Liver (tissue), 8 donors: ENCODE measurements at regions not wholly inside any gene's neighbourhood (a gene's known extent, or its start where the extent isn't known, plus 50 kb on each side); places are given as distances from the start of the nearest gene placed in this dataset.

Source experiments
- DNase-seq: peaks from one replicate; pipeline ENCODE4 v3.0.0-alpha.2; 2017; ENCODE audit warnings: low spot score
- H3K27ac ChIP-seq, 2 donors: one replicate each; pipeline ENCODE4 v1.7.0; 2013; ENCODE audit warnings: inconsistent platforms in 2 of 2, low read length in 2 of 2, control low read depth in 1 of 2, low read depth in 1 of 2, mild to moderate bottlenecking in 1 of 2
- H3K27me3 ChIP-seq, 4 donors: one replicate each; pipeline versions ENCODE4 v1.6.1 to v1.7.0; 2013; ENCODE audit warnings: low read length in 3 of 4, inconsistent platforms in 1 of 4, mild to moderate bottlenecking in 1 of 4, moderate library complexity in 1 of 4; ENCODE audit not compliant: control insufficient read depth in 4 of 4, insufficient read depth in 4 of 4
- H3K36me3 ChIP-seq, 4 donors: one replicate each; pipeline versions ENCODE4 v1.6.1 to v1.7.0; 2013; ENCODE audit warnings: low read length in 3 of 4, mild to moderate bottlenecking in 3 of 4, low read depth in 1 of 4, moderate library complexity in 1 of 4; ENCODE audit not compliant: control insufficient read depth in 4 of 4, insufficient read depth in 3 of 4
- H3K4me1 ChIP-seq, 4 donors: one replicate each; pipeline versions ENCODE4 v1.6.1 to v1.7.0; 2013; ENCODE audit warnings: low read length in 3 of 4, mild to moderate bottlenecking in 3 of 4, moderate library complexity in 1 of 4; ENCODE audit not compliant: control insufficient read depth in 4 of 4, insufficient read depth in 4 of 4
- H3K4me3 ChIP-seq, 3 donors: one replicate each; pipeline versions ENCODE4 v1.6.1 to v1.7.0; 2013; ENCODE audit warnings: low read length in 3 of 3, control low read depth in 1 of 3, low read depth in 1 of 3, mild to moderate bottlenecking in 1 of 3
- H3K9ac ChIP-seq, 2 donors: one replicate each; pipeline ENCODE4 v1.7.0; 2013; ENCODE audit warnings: low read length in 2 of 2, mild to moderate bottlenecking in 2 of 2, moderate library complexity in 2 of 2, control low read depth in 1 of 2, low read depth in 1 of 2
- H3K9me3 ChIP-seq, 4 donors: one replicate each; pipeline versions ENCODE4 v1.6.1 to v1.7.0; 2013; ENCODE audit warnings: low read length in 3 of 4; ENCODE audit not compliant: control insufficient read depth in 4 of 4
- EGR1 ChIP-seq, 2 donors: IDR thresholded peaks; 2 replicates each; pipeline ENCODE4 v1.6.1; 2016 to 2018; ENCODE audit warnings: antibody characterized with exemption in 2 of 2, low read depth in 2 of 2
- FOXA1 ChIP-seq: IDR thresholded peaks from 2 replicates; pipeline ENCODE4 v1.6.1; 2016; ENCODE audit warnings: antibody characterized with exemption
- FOXA2 ChIP-seq: IDR thresholded peaks from 2 replicates; pipeline ENCODE4 v1.6.1; 2016; ENCODE audit warnings: antibody characterized with exemption
- GABPA ChIP-seq, 2 donors: IDR thresholded peaks in 1 of 2; conservative IDR thresholded peaks in 1 of 2; 2 replicates each; pipeline ENCODE4 v1.6.1; 2016; ENCODE audit warnings: antibody characterized with exemption in 2 of 2, mild to moderate bottlenecking in 1 of 2, moderate library complexity in 1 of 2
- HNF4A ChIP-seq, 2 donors: conservative IDR thresholded peaks; 2 replicates each; pipeline ENCODE4 v1.6.1; 2016; ENCODE audit warnings: antibody characterized with exemption in 2 of 2, mild to moderate bottlenecking in 2 of 2
- HNF4G ChIP-seq: IDR thresholded peaks from 2 replicates; pipeline ENCODE4 v1.6.1; 2016; ENCODE audit warnings: antibody characterized with exemption
- JUND ChIP-seq, 2 donors: IDR thresholded peaks; 2 replicates each; pipeline ENCODE4 v1.6.1; 2016; ENCODE audit warnings: antibody characterized with exemption in 2 of 2
- RXRA ChIP-seq, 2 donors: IDR thresholded peaks; 2 replicates each; pipeline ENCODE4 v1.6.1; 2017 to 2018; ENCODE audit warnings: antibody characterized with exemption in 2 of 2, mild to moderate bottlenecking in 1 of 2
- TAF1 ChIP-seq: conservative IDR thresholded peaks from 2 replicates; pipeline ENCODE4 v1.6.1; 2016; ENCODE audit warnings: antibody characterized with exemption, mild to moderate bottlenecking
- WGBS: extraction: QIAGEN DNeasy Blood & Tissue Kit; methylation state at CpG from one replicate; pipeline ENCODE4 v1.1.7; 2013; 5-methylcytosine and 5-hydroxymethylcytosine counted together
- TF ChIP-seq, protein P1 (sequence below): IDR thresholded peaks from 2 replicates; pipeline ENCODE4 v1.6.1; 2016; ENCODE audit warnings: antibody characterized with exemption, mild to moderate bottlenecking
- TF ChIP-seq, protein P2 (sequence below): fragments of 150-350 bp; IDR thresholded peaks from 2 replicates; pipeline ENCODE4 v1.5.1; 2017; ENCODE audit warnings: improper control_type of control experiment, low read depth, low read length; ENCODE audit not compliant: missing input control
- TF ChIP-seq, protein P3 (sequence below): IDR thresholded peaks from 2 replicates; pipeline ENCODE4 v1.6.1; 2016; ENCODE audit warnings: antibody characterized with exemption
- TF ChIP-seq, protein P4 (sequence below): IDR thresholded peaks from 2 replicates; pipeline ENCODE4 v1.6.1; 2016; ENCODE audit warnings: antibody characterized with exemption
- TF ChIP-seq, protein P5 (sequence below): IDR thresholded peaks from 2 replicates; pipeline ENCODE4 v1.6.1; 2016; ENCODE audit warnings: antibody characterized with exemption
- donor health status: healthy.
- donor health status: healthy.
- donor health status: healthy.
- donor health status: healthy.
- donor health status: healthy.

DNA sequence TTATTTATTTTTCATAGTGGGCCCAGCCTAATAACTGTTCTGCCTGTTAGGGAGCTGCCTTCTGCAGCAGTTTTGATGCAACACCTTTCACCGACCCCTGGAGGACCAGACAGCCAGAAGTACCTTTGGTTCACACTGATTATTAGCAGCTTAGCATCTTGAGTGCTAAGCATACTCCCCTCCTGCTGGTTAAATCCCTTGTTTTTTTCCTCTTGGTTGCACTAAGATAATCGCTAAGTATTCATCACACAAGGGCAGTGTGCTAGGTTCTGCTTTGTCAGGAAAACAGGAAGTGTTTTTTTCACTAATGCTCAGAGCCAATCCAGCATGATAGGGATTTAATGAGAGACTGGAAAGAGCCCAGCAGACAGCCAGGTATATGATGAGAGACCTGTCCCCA, 437.0 kb downstream of the FUT8 start (continued):
- TF ChIP-seq, protein P1, sequence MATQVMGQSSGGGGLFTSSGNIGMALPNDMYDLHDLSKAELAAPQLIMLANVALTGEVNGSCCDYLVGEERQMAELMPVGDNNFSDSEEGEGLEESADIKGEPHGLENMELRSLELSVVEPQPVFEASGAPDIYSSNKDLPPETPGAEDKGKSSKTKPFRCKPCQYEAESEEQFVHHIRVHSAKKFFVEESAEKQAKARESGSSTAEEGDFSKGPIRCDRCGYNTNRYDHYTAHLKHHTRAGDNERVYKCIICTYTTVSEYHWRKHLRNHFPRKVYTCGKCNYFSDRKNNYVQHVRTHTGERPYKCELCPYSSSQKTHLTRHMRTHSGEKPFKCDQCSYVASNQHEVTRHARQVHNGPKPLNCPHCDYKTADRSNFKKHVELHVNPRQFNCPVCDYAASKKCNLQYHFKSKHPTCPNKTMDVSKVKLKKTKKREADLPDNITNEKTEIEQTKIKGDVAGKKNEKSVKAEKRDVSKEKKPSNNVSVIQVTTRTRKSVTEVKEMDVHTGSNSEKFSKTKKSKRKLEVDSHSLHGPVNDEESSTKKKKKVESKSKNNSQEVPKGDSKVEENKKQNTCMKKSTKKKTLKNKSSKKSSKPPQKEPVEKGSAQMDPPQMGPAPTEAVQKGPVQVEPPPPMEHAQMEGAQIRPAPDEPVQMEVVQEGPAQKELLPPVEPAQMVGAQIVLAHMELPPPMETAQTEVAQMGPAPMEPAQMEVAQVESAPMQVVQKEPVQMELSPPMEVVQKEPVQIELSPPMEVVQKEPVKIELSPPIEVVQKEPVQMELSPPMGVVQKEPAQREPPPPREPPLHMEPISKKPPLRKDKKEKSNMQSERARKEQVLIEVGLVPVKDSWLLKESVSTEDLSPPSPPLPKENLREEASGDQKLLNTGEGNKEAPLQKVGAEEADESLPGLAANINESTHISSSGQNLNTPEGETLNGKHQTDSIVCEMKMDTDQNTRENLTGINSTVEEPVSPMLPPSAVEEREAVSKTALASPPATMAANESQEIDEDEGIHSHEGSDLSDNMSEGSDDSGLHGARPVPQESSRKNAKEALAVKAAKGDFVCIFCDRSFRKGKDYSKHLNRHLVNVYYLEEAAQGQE, result no peak
- no peak for TF ChIP-seq HNF4A (conservative IDR thresholded peaks at IDR 0.05)

DNA sequence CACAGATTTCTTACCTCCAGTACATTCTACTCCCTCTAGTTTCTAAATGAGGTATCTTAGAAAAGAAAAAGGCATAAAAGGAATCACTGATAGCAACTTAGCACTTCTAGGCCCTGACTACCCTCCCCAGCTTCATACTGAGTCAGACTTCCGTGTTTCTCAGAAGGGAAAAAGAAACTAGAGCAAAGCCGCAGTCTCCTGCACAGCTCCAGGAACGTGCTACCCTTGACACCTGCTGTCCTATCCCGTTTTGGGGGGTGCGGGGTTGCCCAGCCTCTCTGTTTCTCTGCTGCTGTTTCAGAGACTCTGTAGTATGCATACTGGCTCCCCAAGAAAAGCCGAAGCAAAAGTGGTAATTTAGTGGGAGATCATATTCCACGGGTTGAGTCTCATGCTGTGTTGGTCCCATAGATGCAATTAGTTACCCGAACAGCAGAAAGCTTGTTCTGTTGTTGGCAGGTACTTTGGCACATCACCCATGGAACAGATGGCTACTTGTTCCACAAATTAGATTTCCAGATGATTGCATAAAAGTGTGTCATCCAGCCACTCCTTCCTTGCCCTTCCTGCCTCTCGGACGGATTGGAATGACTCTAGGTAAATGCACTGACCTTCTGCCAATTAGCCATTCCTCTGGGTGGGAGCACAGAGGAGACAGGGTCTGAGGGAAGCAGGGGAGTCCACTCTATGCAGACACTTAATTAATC, 438.1 kb downstream of the FUT8 start:
- H3K36me3 ChIP-seq, result no peaks in the 10 kb centered on the region
- WGBS, result 79% methylated on average over 10 of the region's 10 CpGs
- no peaks in the 10 kb centered on the region for H3K9me3 ChIP-seq
- TF ChIP-seq, protein P2, sequence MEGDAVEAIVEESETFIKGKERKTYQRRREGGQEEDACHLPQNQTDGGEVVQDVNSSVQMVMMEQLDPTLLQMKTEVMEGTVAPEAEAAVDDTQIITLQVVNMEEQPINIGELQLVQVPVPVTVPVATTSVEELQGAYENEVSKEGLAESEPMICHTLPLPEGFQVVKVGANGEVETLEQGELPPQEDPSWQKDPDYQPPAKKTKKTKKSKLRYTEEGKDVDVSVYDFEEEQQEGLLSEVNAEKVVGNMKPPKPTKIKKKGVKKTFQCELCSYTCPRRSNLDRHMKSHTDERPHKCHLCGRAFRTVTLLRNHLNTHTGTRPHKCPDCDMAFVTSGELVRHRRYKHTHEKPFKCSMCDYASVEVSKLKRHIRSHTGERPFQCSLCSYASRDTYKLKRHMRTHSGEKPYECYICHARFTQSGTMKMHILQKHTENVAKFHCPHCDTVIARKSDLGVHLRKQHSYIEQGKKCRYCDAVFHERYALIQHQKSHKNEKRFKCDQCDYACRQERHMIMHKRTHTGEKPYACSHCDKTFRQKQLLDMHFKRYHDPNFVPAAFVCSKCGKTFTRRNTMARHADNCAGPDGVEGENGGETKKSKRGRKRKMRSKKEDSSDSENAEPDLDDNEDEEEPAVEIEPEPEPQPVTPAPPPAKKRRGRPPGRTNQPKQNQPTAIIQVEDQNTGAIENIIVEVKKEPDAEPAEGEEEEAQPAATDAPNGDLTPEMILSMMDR, result no peak
- TF ChIP-seq RXRA (IDR thresholded peaks at IDR 0.05), result no peak
- no peak for TF ChIP-seq HNF4A (conservative IDR thresholded peaks at IDR 0.05)
- TF ChIP-seq, protein P3, sequence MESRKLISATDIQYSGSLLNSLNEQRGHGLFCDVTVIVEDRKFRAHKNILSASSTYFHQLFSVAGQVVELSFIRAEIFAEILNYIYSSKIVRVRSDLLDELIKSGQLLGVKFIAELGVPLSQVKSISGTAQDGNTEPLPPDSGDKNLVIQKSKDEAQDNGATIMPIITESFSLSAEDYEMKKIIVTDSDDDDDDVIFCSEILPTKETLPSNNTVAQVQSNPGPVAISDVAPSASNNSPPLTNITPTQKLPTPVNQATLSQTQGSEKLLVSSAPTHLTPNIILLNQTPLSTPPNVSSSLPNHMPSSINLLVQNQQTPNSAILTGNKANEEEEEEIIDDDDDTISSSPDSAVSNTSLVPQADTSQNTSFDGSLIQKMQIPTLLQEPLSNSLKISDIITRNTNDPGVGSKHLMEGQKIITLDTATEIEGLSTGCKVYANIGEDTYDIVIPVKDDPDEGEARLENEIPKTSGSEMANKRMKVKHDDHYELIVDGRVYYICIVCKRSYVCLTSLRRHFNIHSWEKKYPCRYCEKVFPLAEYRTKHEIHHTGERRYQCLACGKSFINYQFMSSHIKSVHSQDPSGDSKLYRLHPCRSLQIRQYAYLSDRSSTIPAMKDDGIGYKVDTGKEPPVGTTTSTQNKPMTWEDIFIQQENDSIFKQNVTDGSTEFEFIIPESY, result no peak
- no peak for TF ChIP-seq TAF1
- TF ChIP-seq, protein P4, sequence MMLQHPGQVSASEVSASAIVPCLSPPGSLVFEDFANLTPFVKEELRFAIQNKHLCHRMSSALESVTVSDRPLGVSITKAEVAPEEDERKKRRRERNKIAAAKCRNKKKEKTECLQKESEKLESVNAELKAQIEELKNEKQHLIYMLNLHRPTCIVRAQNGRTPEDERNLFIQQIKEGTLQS, result no peak
- TF ChIP-seq FOXA1, result no peak
- TF ChIP-seq FOXA2, result no peak
- TF ChIP-seq, protein P5, sequence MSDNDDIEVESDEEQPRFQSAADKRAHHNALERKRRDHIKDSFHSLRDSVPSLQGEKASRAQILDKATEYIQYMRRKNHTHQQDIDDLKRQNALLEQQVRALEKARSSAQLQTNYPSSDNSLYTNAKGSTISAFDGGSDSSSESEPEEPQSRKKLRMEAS, result no peak
- TF ChIP-seq EGR1 (IDR thresholded peaks at IDR 0.05; ENCODE audit: low read depth in 2 of 2), result no peak
- no peak for TF ChIP-seq HNF4G
- TF ChIP-seq JUND (IDR thresholded peaks at IDR 0.05), result no peak
- TF ChIP-seq GABPA (IDR thresholded peaks at IDR 0.05 in 1 of 2, conservative IDR thresholded peaks at IDR 0.05 in 1 of 2), result no peak
- H3K27ac ChIP-seq, result no peak overlapping the region
- no peaks in the 10 kb centered on the region for H3K27me3 ChIP-seq
- no peak for DNase-seq
- H3K4me3 ChIP-seq, result no peak overlapping the region
- H3K4me1 ChIP-seq, result no peaks in the 10 kb centered on the region
- H3K9ac ChIP-seq, result no peak overlapping the region
